ENCODE measurements at regions not wholly inside any gene's neighbourhood (a gene's known extent, or its start where the extent isn't known, plus 50 kb on each side); places are given as distances from the start of the nearest gene placed in this dataset.

DNA sequence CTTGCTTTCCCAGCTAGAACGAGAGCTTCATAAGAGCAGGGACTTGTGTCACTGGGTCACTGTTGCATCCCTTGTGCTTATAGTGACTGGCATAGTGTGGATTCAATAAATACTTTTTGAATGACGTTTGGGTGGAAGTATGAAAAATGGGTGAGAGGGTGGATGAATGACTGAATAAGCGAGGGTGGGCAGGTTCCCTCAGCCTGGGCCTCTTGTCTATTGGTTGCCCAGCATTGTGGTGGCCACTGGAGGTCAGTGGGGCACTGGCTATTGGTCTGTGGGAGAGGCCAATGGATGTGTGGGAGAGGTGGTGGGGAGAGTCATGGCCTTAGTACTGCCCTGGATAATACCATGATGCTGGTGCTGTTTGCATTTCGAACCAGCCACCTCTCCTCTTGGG, 93.8 kb upstream of the SKOR2 start:
- Histone ChIP-seq H3K27ac (no peak overlapping the region), H3K4me1 (no peaks in the 10 kb centered on the region), H3K9me3 (no peaks in the 10 kb centered on the region), H3K4me3 (no peak overlapping the region), H3K4me2 (no peak overlapping the region)
- ChIA-PET CTCF (no interaction called here), POLR2A (no interaction called here)
- no peak for DNase-seq (ENCODE audit: low read depth in 1 of 2, low spot score in 1 of 2)
- ATAC-seq = no peak
- WGBS (ENCODE audit: missing lambda C conversion rate) = 0% methylated on average over 3 of the region's 4 CpGs
- TF ChIP-seq, protein P1, sequence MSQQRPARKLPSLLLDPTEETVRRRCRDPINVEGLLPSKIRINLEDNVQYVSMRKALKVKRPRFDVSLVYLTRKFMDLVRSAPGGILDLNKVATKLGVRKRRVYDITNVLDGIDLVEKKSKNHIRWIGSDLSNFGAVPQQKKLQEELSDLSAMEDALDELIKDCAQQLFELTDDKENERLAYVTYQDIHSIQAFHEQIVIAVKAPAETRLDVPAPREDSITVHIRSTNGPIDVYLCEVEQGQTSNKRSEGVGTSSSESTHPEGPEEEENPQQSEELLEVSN (IDR thresholded peaks at IDR 0.05; ENCODE audit: borderline replicate concordance, low read depth) = no peak
- TF ChIP-seq MYC (IDR thresholded peaks at IDR 0.05; ENCODE audit: borderline replicate concordance, low read length) = no peak
- no peak for TF ChIP-seq FOSB (CRISPR knock-in tag; IDR thresholded peaks at IDR 0.05)
- FAIRE-seq = no peak

DNA sequence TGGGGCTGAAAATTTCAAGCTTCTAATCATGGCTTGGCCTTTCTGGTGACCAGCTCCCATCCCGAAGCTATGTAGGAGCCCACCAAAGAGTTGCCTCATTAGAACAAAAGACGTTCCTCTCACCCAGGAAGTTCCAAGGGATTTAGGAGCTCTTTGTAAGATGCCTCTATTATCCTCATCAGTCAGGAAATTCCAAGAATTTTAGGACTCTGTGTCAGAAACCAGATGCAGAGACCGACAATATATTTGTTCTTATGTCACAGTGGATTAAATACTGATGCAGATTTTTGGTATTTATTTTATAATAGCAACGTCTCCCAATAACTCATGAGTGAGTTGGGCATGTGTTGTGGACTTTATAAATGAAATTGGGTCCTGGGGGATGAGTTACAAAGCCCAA, 91.8 kb upstream of the SKOR2 start:
- DNase-seq (ENCODE audit: low read depth in 1 of 2, low spot score in 1 of 2) (no peak), FAIRE-seq (no peak), ATAC-seq (no peak)
- H3K4me2 ChIP-seq = no peak overlapping the region
- no peak overlapping the region for H3K4me3 ChIP-seq
- ChIA-PET POLR2A (no interaction called here), CTCF (no interaction called here)
- no peak for TF ChIP-seq NFE2L2 (conservative IDR thresholded peaks at IDR 0.05; ENCODE audit: low read length)
- no peak for TF ChIP-seq EP300 (IDR thresholded peaks at IDR 0.05)
- no peak for TF ChIP-seq GATA3 (IDR thresholded peaks at IDR 0.05; ENCODE audit: borderline replicate concordance)
- TF ChIP-seq, protein P2, sequence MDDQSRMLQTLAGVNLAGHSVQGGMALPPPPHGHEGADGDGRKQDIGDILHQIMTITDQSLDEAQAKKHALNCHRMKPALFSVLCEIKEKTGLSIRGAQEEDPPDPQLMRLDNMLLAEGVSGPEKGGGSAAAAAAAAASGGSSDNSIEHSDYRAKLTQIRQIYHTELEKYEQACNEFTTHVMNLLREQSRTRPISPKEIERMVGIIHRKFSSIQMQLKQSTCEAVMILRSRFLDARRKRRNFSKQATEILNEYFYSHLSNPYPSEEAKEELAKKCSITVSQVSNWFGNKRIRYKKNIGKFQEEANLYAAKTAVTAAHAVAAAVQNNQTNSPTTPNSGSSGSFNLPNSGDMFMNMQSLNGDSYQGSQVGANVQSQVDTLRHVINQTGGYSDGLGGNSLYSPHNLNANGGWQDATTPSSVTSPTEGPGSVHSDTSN (IDR thresholded peaks at IDR 0.05) = no peak
- H3K27ac ChIP-seq = no peak overlapping the region
- WGBS (ENCODE audit: missing lambda C conversion rate) = 0% methylated on average over 4 of the region's 4 CpGs
- no peaks in the 10 kb centered on the region for H3K4me1 ChIP-seq
- no peaks in the 10 kb centered on the region for H3K9me3 ChIP-seq

DNA sequence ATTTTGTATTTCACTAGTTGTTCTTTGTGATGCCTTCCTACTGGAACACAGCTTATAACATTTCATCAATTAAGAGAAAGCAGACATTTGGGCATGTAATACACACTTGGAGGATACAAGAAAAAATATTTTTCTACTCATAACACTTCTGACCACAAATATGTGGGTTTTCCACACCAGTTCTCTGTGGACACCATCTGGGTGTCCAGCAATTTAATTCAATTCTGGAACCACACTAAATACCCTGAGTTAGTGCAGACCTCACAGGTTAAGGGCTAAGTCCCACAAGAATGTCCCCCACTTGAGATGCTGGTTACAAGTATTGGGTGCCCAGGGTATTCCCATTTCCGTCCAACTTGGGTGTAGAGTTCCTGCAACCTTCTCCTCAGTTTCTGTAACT, 91.1 kb upstream of the SKOR2 start:
- no peak for TF ChIP-seq HOXB5 (CRISPR knock-in tag; IDR thresholded peaks at IDR 0.05)
- TF ChIP-seq CEBPB (IDR thresholded peaks at IDR 0.05) = no peak
- no peak for TF ChIP-seq RARB (CRISPR knock-in tag; IDR thresholded peaks at IDR 0.05)
- no peak for TF ChIP-seq NFE2L2 (conservative IDR thresholded peaks at IDR 0.05; ENCODE audit: low read length)
- no peak for TF ChIP-seq NPAS2 (CRISPR knock-in tag; IDR thresholded peaks at IDR 0.05; ENCODE audit: borderline replicate concordance)
- TF ChIP-seq RAD21 (conservative IDR thresholded peaks at IDR 0.05 in 1 of 2, IDR thresholded peaks at IDR 0.05 in 1 of 2) = no peak
- no peak for TF ChIP-seq MAFK (IDR thresholded peaks at IDR 0.05; ENCODE audit: partially characterized antibody)
- no peak for TF ChIP-seq TFCP2L1 (CRISPR knock-in tag; IDR thresholded peaks at IDR 0.05)
- no peak for TF ChIP-seq NR3C1 (IDR thresholded peaks at IDR 0.05)
- TF ChIP-seq CBX2 (IDR thresholded peaks at IDR 0.05; ENCODE audit: borderline replicate concordance, low read depth) = no peak
- no peak for TF ChIP-seq BHLHE40 (IDR thresholded peaks at IDR 0.05; ENCODE audit: low read depth, low read length)
- TF ChIP-seq SREBF2 (IDR thresholded peaks at IDR 0.05) = no peak
- TF ChIP-seq JUNB (IDR thresholded peaks at IDR 0.05) = no peak
- TF ChIP-seq, protein P2 (IDR thresholded peaks at IDR 0.05) = no peak
- Histone ChIP-seq H3K4me2 (no peak overlapping the region), H3K4me1 (no peaks in the 10 kb centered on the region), H3K4me3 (no peak overlapping the region), H3K27ac (no peak overlapping the region), H3K9me3 (no peaks in the 10 kb centered on the region)
- CTCF ChIA-PET = no interaction called here
- DNase-seq (ENCODE audit: low read depth in 1 of 2, low spot score in 1 of 2) (no peak), FAIRE-seq (no peak), ATAC-seq (no peak)
- 7% methylated on average over 1 of the region's 1 CpG for WGBS (ENCODE audit: missing lambda C conversion rate)
- POLR2A ChIA-PET = no interaction called here

DNA sequence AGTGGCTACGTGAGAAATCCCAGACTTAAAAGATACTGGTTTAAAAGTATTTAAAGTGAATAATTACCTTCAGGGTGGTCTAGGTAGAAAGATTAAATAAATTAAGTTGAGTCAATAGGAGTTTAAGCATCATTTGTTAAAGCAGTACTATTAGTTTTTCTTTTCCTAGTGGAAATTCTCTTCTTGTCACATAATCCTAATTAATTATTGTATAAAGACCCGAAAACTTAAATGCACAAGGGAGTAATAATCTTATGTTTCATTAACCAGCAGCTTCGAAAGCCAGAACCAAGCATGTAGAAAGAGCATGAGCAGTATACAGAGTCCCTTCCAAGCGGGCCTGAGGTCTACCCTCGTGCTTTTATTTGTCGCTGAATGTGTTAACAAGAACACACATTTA, 90.2 kb upstream of the SKOR2 start:
- DNase-seq (ENCODE audit: low read depth in 1 of 2, low spot score in 1 of 2) (no peak), FAIRE-seq (no peak), ATAC-seq (no peak)
- TF ChIP-seq JUNB (IDR thresholded peaks at IDR 0.05) (no peak), HEYL (CRISPR knock-in tag; IDR thresholded peaks at IDR 0.05) (no peak)
- TF ChIP-seq, protein P3, sequence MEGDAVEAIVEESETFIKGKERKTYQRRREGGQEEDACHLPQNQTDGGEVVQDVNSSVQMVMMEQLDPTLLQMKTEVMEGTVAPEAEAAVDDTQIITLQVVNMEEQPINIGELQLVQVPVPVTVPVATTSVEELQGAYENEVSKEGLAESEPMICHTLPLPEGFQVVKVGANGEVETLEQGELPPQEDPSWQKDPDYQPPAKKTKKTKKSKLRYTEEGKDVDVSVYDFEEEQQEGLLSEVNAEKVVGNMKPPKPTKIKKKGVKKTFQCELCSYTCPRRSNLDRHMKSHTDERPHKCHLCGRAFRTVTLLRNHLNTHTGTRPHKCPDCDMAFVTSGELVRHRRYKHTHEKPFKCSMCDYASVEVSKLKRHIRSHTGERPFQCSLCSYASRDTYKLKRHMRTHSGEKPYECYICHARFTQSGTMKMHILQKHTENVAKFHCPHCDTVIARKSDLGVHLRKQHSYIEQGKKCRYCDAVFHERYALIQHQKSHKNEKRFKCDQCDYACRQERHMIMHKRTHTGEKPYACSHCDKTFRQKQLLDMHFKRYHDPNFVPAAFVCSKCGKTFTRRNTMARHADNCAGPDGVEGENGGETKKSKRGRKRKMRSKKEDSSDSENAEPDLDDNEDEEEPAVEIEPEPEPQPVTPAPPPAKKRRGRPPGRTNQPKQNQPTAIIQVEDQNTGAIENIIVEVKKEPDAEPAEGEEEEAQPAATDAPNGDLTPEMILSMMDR (IDR thresholded peaks at IDR 0.05) = no peak
- Histone ChIP-seq H3K4me1 (no peaks in the 10 kb centered on the region), H3K27ac (no peak overlapping the region), H3K4me2 (no peak overlapping the region), H3K4me3 (no peak overlapping the region), H3K9me3 (no peaks in the 10 kb centered on the region)
- ChIA-PET CTCF (no interaction called here), POLR2A (no interaction called here)
- WGBS (ENCODE audit: missing lambda C conversion rate) = 1% methylated on average over 6 of the region's 6 CpGs

Measured in A549 (cell line).